Kidney capillary endothelial cell (primary cell): ENCODE measurements at regions not wholly inside any gene's neighbourhood (a gene's known extent, or its start where the extent isn't known, plus 50 kb on each side); places are given as distances from the start of the nearest gene placed in this dataset.
A peak's percentile ranks its signal among the peaks of the same experiment; 100 is the strongest.
"Not testable (repeated sequence)": the region's sequence is repeated elsewhere in the genome, so short reads cannot be mapped to it uniquely, and the experiment has no call there.

Experiments used
- DNase-seq: peaks from one replicate; pipeline ENCODE4 v3.0.0-alpha.2; 2018; ENCODE audit warnings: low spot score

DNA sequence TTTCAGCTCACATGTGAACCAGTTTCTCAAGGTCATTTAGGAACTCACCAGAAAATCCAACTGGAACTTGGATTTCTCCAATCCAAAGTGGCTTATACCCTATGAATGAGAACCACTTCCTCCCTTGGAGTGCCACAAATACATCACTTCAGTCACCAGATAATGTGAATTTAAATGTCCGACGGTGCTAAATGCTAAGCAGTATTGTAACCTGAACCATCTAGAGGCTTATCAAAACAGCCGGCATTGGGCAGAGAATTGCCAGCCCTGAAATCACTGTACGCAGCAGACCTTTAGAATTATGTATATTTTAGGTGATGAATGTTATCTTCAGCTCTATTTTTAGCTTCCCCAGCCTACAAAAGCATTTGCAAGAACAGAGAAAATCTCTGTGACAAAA is 76.8 kb upstream of the COX20 start:
- DNase-seq: no peak

DNA sequence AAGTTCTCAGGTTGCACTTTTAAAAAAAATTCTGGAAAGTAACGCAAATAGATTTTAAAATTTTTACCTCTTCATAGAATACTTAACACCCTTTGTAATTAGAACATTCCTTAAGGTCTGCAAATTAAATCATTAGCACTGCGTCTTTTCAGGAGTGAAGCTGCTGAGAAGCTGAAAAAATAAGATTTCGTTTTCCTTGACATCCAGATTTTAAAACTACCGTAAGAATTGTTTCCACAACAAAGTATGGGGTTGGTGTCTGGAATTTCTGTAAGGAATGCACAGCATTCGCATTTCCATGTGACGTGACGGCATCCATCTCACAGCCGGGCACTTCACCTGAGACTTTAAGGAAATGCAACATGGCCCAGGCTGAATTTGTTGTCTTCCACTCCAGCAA is 76.3 kb upstream of the COX20 start:
- DNase-seq: no peak

DNA sequence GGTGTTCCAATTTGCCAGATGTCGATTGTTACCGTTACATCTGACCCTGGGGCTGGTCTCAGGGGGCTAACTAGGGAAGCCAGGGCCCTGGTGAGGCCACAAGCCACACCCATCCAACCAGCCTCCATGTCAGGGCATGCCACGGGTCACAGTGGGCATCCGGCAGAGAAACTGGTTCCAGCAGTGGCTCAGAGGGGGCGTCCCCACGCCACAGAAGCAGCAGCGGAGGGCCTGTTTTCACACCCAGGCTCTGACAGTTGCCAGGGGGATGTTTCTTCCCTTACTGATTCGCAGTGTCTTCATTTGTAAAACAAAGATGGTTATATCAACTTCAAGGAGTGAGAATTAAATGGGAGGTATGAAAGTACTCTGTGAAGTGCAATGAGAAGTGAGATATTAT is 75.0 kb upstream of the COX20 start:
- DNase-seq: no peak

DNA sequence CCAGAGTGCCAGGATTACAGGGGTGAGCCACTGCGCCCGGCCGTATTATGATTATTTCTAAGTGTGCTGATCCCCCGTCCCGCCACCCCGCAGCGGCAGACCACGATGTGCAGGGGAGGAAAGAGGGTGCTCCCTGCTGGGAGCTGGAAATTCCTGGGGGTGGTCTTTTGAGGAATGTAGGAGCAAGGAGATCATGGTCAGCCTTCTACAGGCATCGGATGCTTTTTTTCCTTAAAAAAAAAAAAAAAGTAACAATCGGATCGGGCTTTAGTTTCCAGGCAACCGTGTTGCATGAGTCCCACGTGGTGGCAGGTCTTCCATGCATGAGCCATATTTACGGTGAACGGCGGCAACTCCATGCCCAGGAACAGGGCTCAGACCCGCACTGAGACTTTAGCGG is 74.2 kb upstream of the COX20 start:
- DNase-seq: no peak

DNA sequence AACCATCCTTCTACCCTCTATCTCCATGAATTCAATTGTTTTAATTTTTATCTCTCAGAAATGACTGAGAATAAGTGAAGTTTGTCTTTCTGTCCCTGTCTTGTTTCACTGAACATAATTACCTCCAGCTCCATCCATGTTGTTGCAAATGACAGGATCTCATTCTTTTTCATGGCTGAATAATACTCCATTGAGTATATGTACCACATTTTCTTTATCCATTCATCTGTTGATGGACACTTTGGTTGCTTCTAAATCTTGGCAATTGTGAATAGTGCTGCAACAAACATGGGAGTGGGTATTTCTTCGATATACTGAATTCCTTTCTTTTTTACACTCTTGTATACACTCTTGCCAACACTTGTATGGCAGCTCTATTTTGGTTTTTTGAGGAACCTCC is 72.8 kb upstream of the COX20 start:
- DNase-seq: no peak

DNA sequence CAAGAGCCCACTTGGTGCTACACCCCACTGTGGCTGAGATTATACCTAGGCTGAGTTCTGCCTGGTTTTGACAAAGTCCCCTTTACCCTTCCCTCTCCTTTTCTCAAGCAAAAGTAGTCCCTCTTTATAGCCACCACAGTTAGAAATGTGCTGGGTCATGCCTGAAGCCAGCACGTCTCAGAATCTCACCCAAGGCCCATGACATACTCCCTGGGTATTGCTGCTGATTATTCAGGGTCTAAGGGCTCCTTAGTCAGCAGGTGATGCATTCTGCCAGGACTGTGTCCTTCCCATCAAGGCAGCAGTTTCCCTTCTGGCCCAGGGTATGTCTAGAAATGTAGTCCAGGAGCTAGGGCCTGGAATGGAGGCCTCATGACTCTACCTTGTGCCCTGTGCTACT is 67.3 kb upstream of the COX20 start:
- DNase-seq: no peak

DNA sequence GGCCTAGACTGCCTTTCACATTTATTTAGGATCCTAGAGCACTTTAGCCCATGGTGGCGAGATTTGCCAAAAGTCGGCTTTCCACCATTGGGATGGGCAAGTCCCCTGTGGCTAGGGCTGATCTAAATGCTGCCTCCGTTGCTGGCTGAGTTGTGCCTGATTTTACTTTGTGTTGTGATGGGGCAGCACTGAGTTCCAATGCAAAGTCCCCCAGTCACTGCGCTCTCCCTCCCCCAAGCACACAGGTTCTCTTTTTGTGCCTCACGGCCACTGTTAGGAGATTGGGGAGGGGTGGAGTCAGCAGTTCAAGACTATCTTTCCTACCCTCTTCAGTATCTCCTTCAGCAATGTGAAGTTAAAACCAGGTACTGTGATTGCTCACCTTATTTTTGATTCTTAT is 66.7 kb upstream of the COX20 start:
- no peak for DNase-seq

DNA sequence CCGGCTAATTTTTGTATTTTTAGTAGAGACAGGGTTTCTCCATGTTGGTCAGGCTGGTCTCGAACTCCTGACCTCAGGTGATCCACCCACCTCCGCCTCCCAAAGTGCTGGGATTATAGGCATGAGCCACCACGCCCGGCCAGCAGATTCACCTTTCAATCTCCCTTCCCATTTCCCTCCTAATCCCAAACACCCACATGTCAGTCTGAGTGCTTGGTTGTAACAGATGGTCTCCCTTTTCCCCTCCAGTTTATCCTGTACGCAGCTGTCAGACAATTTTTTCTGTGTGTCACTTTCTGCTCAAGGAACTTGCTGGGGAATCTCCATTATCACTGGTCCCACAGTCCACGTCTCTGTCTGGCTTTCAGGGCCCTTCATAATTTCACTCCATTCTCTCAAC is 64.9 kb upstream of the COX20 start:
- DNase-seq: not testable (repeated sequence)

DNA sequence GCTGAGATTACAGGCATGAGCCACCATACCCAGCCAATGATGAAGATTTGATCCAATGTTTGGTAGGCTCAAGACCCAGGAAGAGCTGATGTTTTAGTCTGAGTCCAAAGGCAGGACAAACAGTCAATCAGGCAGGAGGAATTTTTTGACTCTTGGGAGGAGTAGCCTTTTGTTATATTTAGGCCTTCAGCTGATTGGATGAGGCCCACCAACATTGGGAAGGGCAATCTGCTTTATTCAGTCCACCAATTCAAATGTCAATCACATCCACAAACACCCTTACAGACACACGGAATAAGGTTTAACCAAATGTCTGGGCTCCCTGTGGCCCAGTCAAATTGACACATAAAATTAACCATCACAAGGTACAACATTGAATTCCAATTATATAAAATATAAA is 61.9 kb upstream of the COX20 start:
- DNase-seq: no peak

DNA sequence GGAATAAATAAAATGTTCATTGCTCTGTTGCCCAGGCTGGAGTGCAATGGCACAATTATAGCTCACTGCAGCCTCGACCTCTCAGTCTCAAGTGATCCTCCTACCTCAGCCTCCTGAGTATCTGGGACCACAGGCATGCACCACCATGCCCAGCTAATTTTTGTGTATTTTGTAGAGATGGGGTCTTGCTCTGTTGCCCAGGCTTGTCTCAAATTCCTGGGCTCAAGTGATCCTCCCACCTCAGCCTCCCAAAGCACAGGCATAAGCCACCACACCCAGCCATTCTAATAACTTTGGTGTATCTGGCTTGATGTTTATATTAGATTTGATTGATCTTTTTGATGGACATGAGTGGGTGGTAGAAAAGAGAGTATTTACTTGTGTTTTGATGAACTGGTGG is 58.7 kb upstream of the COX20 start:
- not testable (repeated sequence) for DNase-seq

DNA sequence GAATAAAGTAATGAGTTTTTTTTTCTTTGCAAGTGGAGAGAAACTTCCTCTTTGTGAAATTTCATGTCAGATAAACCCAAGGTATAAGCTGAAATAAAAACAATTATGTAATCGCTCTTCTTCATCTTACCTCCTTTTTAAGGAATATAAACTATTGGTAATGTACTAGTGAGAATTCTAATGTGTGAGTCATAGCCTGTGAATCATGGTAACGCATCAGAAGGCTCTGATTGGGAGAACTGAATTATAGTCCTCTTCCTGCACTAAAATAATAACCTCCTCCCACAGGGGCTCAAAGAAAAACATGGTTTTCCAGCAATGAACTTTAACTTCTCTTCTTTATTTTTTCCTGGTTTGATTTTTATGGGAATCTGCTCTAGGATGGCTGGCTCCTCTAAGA is 57.1 kb upstream of the COX20 start:
- DNase-seq: peak; percentile 66

DNA sequence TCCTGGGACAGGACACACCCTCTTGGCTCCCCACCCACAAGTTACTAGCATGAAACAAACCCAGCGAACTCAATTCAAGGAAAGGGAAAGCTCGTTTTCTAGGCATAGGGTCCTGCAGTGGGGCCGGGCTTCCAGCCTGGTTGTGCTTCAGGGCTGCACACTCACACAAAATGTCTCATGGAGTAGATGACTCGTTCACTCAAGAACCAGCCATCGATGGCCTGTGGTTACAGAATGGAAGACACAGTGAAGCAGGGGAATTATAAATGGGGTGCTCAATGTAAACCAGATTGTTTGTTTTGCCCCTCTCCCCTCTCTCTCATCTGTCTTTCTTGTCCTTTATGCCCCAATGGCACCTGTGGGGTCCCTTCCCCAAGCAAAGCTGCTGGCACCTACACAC is 56.0 kb upstream of the COX20 start:
- no peak for DNase-seq

DNA sequence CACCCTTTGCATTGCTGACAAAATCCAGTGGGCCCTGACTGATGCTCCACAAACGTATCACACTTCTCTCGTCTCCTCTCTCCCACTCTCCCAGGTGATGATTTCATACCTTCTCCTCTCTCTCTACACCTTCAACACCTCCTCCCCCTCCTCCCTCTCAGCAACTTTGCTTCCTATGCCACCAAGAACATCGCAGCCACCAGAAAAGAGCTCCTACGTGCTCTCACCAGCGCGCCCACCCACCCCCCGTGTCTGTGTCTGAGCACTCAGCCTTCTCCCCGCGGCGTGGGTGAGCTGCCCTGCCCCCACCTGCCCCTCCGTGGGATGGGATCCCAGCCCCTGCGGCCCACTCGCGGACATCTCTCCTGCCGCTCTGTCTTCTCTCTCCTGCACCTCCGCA is 55.1 kb upstream of the COX20 start:
- DNase-seq: no peak

DNA sequence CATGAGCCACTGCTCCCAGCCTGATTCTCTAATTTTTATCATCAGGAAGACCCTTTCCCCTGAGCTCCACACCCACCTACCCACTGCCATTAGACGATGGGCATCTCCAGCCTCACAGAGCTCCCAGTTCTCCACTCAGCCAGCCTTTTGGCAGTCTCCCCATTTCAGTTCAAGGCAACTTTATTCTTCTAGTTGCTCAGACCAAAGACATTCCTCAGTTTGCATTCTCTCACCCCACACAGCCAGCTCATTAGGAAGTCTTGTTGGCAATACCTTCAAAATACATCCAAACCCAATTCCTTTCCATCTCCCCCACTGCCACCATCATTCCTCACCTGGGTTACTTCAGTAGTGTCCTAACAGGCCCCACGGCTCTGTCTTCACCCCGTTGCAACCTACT is 53.4 kb upstream of the COX20 start:
- DNase-seq: no peak

DNA sequence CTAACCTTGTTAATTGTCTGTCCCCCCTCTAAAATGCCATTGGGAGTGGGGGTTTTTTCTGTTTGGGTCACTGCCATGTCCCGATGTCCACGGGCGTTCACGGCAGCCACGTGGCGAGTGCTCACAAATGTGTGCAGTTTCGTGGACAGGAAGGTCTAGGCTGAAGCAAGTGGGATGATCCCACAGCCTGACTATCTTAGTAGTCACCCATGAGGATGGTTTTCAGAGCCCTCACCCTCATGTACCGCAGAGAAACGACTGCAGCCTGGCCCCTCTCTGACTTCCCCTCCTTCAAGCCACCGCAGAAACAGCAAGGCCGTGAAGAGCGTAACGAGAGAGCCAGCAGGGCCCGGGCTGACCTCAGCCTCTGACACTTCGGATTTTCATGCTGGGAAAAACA is 52.3 kb upstream of the COX20 start:
- no peak for DNase-seq
